ENCODE measurements at regions not wholly inside any gene's neighbourhood (a gene's known extent, or its start where the extent isn't known, plus 50 kb on each side); places are given as distances from the start of the nearest gene placed in this dataset.

DNA sequence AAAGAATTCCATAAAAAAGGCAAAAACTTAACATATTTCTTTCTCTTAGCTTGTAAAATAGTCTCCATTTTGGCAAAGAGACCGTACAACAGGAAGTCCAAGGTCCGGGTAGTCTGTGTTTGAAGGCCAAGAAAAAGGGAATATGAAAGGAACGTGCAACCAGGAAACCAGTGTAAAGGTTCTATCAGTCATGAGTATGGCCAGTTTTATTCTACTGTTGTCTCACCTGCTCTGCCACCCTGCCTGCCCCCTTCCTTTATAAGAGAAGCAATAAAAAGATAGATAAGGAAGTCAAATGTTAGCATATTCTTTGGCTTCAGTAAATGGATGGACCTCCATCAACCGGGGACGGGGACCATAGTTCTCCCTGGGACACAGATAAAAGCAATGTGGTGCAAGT is 370.6 kb upstream of the ROBO2 start:
- no peaks in the 10 kb centered on the region for H3K27me3 Mint-ChIP-seq
- Histone ChIP-seq H3K4me3 (ENCODE audit: control extremely low read depth in 1 of 5, extremely low read depth in 1 of 5, insufficient read depth in 1 of 5, low read depth in 2 of 5, low read length in 4 of 5) (no peak overlapping the region), H3K27me3 (replicated peaks in 1 of 4; ENCODE audit: control extremely low read depth in 1 of 4, control insufficient read depth in 3 of 4, insufficient read depth in 4 of 4, low read length in 3 of 4) (no peaks in the 10 kb centered on the region), H3K79me2 (ENCODE audit: control insufficient read depth, insufficient read depth, low read length) (no peaks in the 10 kb centered on the region), H4K20me1 (ENCODE audit: control insufficient read depth, insufficient read depth, low read length, poor library complexity, severe bottlenecking) (no peaks in the 10 kb centered on the region), H3K36me3 (replicated peaks in 1 of 2; ENCODE audit: control extremely low read depth in 1 of 2, control insufficient read depth in 1 of 2, extremely low read depth in 1 of 2, insufficient read depth in 2 of 2, low read length in 1 of 2) (no peaks in the 10 kb centered on the region), H2AFZ (ENCODE audit: insufficient read depth, low read depth, low read length, poor library complexity, severe bottlenecking) (no peak overlapping the region), H3K9ac (ENCODE audit: low read length) (no peak overlapping the region), H3K9me3 (ENCODE audit: control extremely low read depth in 1 of 3, control insufficient read depth in 2 of 3, insufficient read depth in 1 of 3, low read length in 2 of 3) (no peaks in the 10 kb centered on the region), H3K4me1 (ENCODE audit: control insufficient read depth in 2 of 2, insufficient read depth in 2 of 2, low read length in 2 of 2) (no peaks in the 10 kb centered on the region), H3K4me2 (replicated peaks; ENCODE audit: low read depth, low read length, poor library complexity, severe bottlenecking) (no peak overlapping the region), H3K27ac (ENCODE audit: low read length in 2 of 2) (no peak overlapping the region)
- H3K9me3 Mint-ChIP-seq (ENCODE audit: insufficient read depth): peaks cover 6% of the 10 kb centered on the region
- DNase-seq: no peak
- ChIA-PET POLR2A (no interaction called here), CTCF (no interaction called here)
- no peak for ATAC-seq (ENCODE audit: low read depth)
- intact Hi-C loops (cut with micrococcal nuclease): no loop called here
- H3K4me1 Mint-ChIP-seq: no peaks in the 10 kb centered on the region
- WGBS (ENCODE audit: insufficient coverage): 67% methylated on average over 1 of the region's 5 CpGs
- TF ChIP-seq, protein P1, sequence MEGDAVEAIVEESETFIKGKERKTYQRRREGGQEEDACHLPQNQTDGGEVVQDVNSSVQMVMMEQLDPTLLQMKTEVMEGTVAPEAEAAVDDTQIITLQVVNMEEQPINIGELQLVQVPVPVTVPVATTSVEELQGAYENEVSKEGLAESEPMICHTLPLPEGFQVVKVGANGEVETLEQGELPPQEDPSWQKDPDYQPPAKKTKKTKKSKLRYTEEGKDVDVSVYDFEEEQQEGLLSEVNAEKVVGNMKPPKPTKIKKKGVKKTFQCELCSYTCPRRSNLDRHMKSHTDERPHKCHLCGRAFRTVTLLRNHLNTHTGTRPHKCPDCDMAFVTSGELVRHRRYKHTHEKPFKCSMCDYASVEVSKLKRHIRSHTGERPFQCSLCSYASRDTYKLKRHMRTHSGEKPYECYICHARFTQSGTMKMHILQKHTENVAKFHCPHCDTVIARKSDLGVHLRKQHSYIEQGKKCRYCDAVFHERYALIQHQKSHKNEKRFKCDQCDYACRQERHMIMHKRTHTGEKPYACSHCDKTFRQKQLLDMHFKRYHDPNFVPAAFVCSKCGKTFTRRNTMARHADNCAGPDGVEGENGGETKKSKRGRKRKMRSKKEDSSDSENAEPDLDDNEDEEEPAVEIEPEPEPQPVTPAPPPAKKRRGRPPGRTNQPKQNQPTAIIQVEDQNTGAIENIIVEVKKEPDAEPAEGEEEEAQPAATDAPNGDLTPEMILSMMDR (IDR thresholded peaks at IDR 0.05): no peak
- no peak for TF ChIP-seq EZH2 (IDR thresholded peaks at IDR 0.05; ENCODE audit: borderline replicate concordance, insufficient read depth, low read depth, low read length, poor library complexity, severe bottlenecking)
- H3K27ac Mint-ChIP-seq: no peak overlapping the region
- no peak overlapping the region for H3K4me3 Mint-ChIP-seq

DNA sequence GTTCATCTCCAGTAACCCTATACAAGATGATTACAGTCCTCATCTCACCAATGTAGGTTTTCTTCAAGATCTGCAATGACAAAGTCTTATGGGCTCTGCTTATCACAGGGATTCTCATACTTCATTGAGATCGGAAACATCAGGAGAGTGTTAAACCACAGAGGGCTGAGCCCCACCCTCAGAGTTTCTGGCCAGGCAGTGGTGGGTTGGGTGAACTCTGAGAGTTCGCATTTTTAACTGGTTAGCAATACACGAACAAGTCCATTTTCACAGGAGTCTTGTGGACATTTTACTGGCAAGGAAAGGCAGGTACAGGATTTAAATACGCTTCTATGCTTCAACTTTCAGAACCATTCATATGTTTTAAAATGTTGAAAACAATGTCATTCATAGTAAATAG is 366.7 kb upstream of the ROBO2 start:
- H2AFZ ChIP-seq (ENCODE audit: insufficient read depth, low read depth, low read length, poor library complexity, severe bottlenecking): no peak overlapping the region
- H3K36me3 ChIP-seq (replicated peaks in 1 of 2; ENCODE audit: control extremely low read depth in 1 of 2, control insufficient read depth in 1 of 2, extremely low read depth in 1 of 2, insufficient read depth in 2 of 2, low read length in 1 of 2): no peaks in the 10 kb centered on the region
- H3K4me2 ChIP-seq (replicated peaks; ENCODE audit: low read depth, low read length, poor library complexity, severe bottlenecking): no peak overlapping the region
- DNase-seq: no peak
- Mint-ChIP-seq H3K27me3 (no peaks in the 10 kb centered on the region), H3K4me3 (no peak overlapping the region), H3K27ac (no peak overlapping the region), H3K4me1 (no peaks in the 10 kb centered on the region), H3K9me3 (ENCODE audit: insufficient read depth) (peaks cover 6% of the 10 kb centered on the region)
- no peaks in the 10 kb centered on the region for H3K27me3 ChIP-seq (replicated peaks in 1 of 4; ENCODE audit: control extremely low read depth in 1 of 4, control insufficient read depth in 3 of 4, insufficient read depth in 4 of 4, low read length in 3 of 4)
- CTCF ChIA-PET: no interaction called here
- intact Hi-C loops (cut with micrococcal nuclease): no loop called here
- POLR2A ChIA-PET: no interaction called here
- H3K9me3 ChIP-seq (ENCODE audit: control extremely low read depth in 1 of 3, control insufficient read depth in 2 of 3, insufficient read depth in 1 of 3, low read length in 2 of 3): no peaks in the 10 kb centered on the region
- TF ChIP-seq EZH2 (IDR thresholded peaks at IDR 0.05; ENCODE audit: borderline replicate concordance, insufficient read depth, low read depth, low read length, poor library complexity, severe bottlenecking): no peak
- TF ChIP-seq, protein P1 (IDR thresholded peaks at IDR 0.05): no peak
- WGBS (ENCODE audit: insufficient coverage): 77% methylated on average over 3 of the region's 4 CpGs
- no peak for ATAC-seq (ENCODE audit: low read depth)
- H3K79me2 ChIP-seq (ENCODE audit: control insufficient read depth, insufficient read depth, low read length): no peaks in the 10 kb centered on the region
- no peak overlapping the region for H3K27ac ChIP-seq (ENCODE audit: low read length in 2 of 2)
- no peaks in the 10 kb centered on the region for H4K20me1 ChIP-seq (ENCODE audit: control insufficient read depth, insufficient read depth, low read length, poor library complexity, severe bottlenecking)
- no peak overlapping the region for H3K9ac ChIP-seq (ENCODE audit: low read length)
- no peaks in the 10 kb centered on the region for H3K4me1 ChIP-seq (ENCODE audit: control insufficient read depth in 2 of 2, insufficient read depth in 2 of 2, low read length in 2 of 2)
- H3K4me3 ChIP-seq (ENCODE audit: control extremely low read depth in 1 of 5, extremely low read depth in 1 of 5, insufficient read depth in 1 of 5, low read depth in 2 of 5, low read length in 4 of 5): no peak overlapping the region
